ENCODE measurements at regions not wholly inside any gene's neighbourhood (a gene's known extent, or its start where the extent isn't known, plus 50 kb on each side); places are given as distances from the start of the nearest gene placed in this dataset.

- Histone ChIP-seq H3K9me3 (ENCODE audit: control insufficient read depth, insufficient read depth, low read depth, low read length) (no peaks in the 10 kb centered on the region), H3K36me3 (ENCODE audit: control insufficient read depth in 2 of 2, insufficient read depth in 1 of 2, low read length in 2 of 2) (no peaks in the 10 kb centered on the region), H3K4me1 (ENCODE audit: control insufficient read depth, insufficient read depth, low read length) (no peaks in the 10 kb centered on the region), H3K27ac (ENCODE audit: extremely low read depth, low read depth, low read length) (no peak overlapping the region), H3K4me3 (ENCODE audit: low read depth, low read length) (no peak overlapping the region)
- POLR2A ChIA-PET: no interaction called here
- TF ChIP-seq ZNF670 (tag by site-specific recombination; IDR thresholded peaks at IDR 0.05; ENCODE audit: low read depth) (no peak), ZNF16 (tag by site-specific recombination; IDR thresholded peaks at IDR 0.05; ENCODE audit: low read depth) (no peak), ZNF843 (tag by site-specific recombination; IDR thresholded peaks at IDR 0.05) (no peak), PRDM4 (tag by site-specific recombination; IDR thresholded peaks at IDR 0.05) (no peak), ZNF514 (tag by site-specific recombination; IDR thresholded peaks at IDR 0.05) (no peak), SALL2 (tag by site-specific recombination; IDR thresholded peaks at IDR 0.05; ENCODE audit: borderline replicate concordance) (no peak), KLF1 (tag by site-specific recombination; IDR thresholded peaks at IDR 0.05) (no peak), PRDM6 (tag by site-specific recombination; IDR thresholded peaks at IDR 0.05) (no peak), ZNF221 (tag by site-specific recombination; IDR thresholded peaks at IDR 0.05; ENCODE audit: borderline replicate concordance) (no peak), BCL11A (tag by site-specific recombination; IDR thresholded peaks at IDR 0.05; ENCODE audit: low read depth) (no peak), ZNF157 (tag by site-specific recombination; IDR thresholded peaks at IDR 0.05) (no peak), PRDM2 (tag by site-specific recombination; IDR thresholded peaks at IDR 0.05; ENCODE audit: borderline replicate concordance) (no peak)
- TF ChIP-seq, protein P1, sequence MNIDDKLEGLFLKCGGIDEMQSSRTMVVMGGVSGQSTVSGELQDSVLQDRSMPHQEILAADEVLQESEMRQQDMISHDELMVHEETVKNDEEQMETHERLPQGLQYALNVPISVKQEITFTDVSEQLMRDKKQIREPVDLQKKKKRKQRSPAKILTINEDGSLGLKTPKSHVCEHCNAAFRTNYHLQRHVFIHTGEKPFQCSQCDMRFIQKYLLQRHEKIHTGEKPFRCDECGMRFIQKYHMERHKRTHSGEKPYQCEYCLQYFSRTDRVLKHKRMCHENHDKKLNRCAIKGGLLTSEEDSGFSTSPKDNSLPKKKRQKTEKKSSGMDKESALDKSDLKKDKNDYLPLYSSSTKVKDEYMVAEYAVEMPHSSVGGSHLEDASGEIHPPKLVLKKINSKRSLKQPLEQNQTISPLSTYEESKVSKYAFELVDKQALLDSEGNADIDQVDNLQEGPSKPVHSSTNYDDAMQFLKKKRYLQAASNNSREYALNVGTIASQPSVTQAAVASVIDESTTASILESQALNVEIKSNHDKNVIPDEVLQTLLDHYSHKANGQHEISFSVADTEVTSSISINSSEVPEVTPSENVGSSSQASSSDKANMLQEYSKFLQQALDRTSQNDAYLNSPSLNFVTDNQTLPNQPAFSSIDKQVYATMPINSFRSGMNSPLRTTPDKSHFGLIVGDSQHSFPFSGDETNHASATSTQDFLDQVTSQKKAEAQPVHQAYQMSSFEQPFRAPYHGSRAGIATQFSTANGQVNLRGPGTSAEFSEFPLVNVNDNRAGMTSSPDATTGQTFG (tag by site-specific recombination; IDR thresholded peaks at IDR 0.05; ENCODE audit: borderline replicate concordance): no peak
- CTCF ChIA-PET: no interaction called here
These were observed 1328.9 kb upstream of the TMEFF2 start for GRCh38 chr2:193523662-193524061.
